Loucy (cell line): ENCODE measurements at regions not wholly inside any gene's neighbourhood (a gene's known extent, or its start where the extent isn't known, plus 50 kb on each side); places are given as distances from the start of the nearest gene placed in this dataset.
A peak's percentile ranks its signal among the peaks of the same experiment; 100 is the strongest.

ENCODE experiments used
- H2AFZ ChIP-seq: fragments of 200-600 bp; sonication (generic); 2 replicates; pipeline ENCODE4 v1.6.0; 2016; ENCODE audit warnings: antibody characterized with exemption, mild to moderate bottlenecking, low read length, moderate library complexity
- H3F3A ChIP-seq: fragments of 200-600 bp; 2 replicates; pipeline ENCODE4 v1.6.0; 2016; ENCODE audit warnings: antibody characterized with exemption, low read depth, mild to moderate bottlenecking
- H3K27me3 ChIP-seq: fragments of 200-600 bp; sonication (generic); 2 replicates; pipeline ENCODE4 v1.6.1; 2014; ENCODE audit warnings: low read length, mild to moderate bottlenecking; ENCODE audit not compliant: insufficient read depth, poor library complexity, severe bottlenecking
- H3K36me3 ChIP-seq: fragments of 200-600 bp; sonication (generic); 2 replicates; pipeline ENCODE4 v1.6.1; 2016; ENCODE audit warnings: low read length; ENCODE audit not compliant: insufficient read depth
- H3K4me1 ChIP-seq: fragments of 200-600 bp; sonication (generic); 2 replicates; pipeline ENCODE4 v1.5.1; 2014; ENCODE audit warnings: low read length, mild to moderate bottlenecking; ENCODE audit not compliant: insufficient read depth, poor library complexity, severe bottlenecking
- H3K4me2 ChIP-seq: fragments of 200-600 bp; sonication (generic); 2 replicates; pipeline ENCODE4 v1.6.0; 2014; ENCODE audit warnings: antibody characterized with exemption, low read length, low read depth, mild to moderate bottlenecking; ENCODE audit not compliant: poor library complexity, severe bottlenecking
- H3K4me3 ChIP-seq: fragments of 200-600 bp; sonication (generic); 2 replicates; pipeline ENCODE4 v1.5.1; 2014; ENCODE audit warnings: low read length, mild to moderate bottlenecking, mixed read lengths; ENCODE audit not compliant: poor library complexity, severe bottlenecking
- H3K79me2 ChIP-seq: fragments of 200-600 bp; sonication (generic); 2 replicates; pipeline ENCODE4 v1.6.1; 2014; ENCODE audit warnings: low read length; ENCODE audit not compliant: insufficient read depth
- H3K9ac ChIP-seq: fragments of 200-600 bp; sonication (generic); 2 replicates; pipeline ENCODE4 v1.6.0; 2014; ENCODE audit warnings: mild to moderate bottlenecking, low read depth, low read length, moderate library complexity; ENCODE audit not compliant: poor library complexity, severe bottlenecking
- H3K9me2 ChIP-seq: fragments of 200-600 bp; sonication (generic); replicated peaks from 2 replicates; pipeline ENCODE4 v1.6.1; 2016; ENCODE audit warnings: low read depth, low read length, mixed read lengths
- H3K9me3 ChIP-seq: fragments of 200-600 bp; sonication (generic); 2 replicates; pipeline ENCODE4 v1.6.1; 2014; ENCODE audit warnings: mild to moderate bottlenecking, antibody characterized with exemption, low read length, low read depth; ENCODE audit not compliant: insufficient read depth
- H4K20me1 ChIP-seq: fragments of 200-600 bp; sonication (generic); 2 replicates; pipeline ENCODE4 v1.6.0; 2014; ENCODE audit warnings: antibody characterized with exemption, low read length, mild to moderate bottlenecking; ENCODE audit not compliant: insufficient read depth, poor library complexity, severe bottlenecking
- EZH2phosphoT487 ChIP-seq: fragments of 200-600 bp; IDR thresholded peaks from 2 replicates; pipeline ENCODE4 v1.6.1; 2018; ENCODE audit warnings: antibody characterized with exemption, mild to moderate bottlenecking, moderate library complexity, borderline replicate concordance
- TF ChIP-seq, protein P1 (sequence below): fragments of 200-600 bp; sonication (generic); conservative IDR thresholded peaks from 2 replicates; pipeline ENCODE4 v1.5.1; 2014; ENCODE audit warnings: mild to moderate bottlenecking, antibody characterized with exemption, low read length

DNA sequence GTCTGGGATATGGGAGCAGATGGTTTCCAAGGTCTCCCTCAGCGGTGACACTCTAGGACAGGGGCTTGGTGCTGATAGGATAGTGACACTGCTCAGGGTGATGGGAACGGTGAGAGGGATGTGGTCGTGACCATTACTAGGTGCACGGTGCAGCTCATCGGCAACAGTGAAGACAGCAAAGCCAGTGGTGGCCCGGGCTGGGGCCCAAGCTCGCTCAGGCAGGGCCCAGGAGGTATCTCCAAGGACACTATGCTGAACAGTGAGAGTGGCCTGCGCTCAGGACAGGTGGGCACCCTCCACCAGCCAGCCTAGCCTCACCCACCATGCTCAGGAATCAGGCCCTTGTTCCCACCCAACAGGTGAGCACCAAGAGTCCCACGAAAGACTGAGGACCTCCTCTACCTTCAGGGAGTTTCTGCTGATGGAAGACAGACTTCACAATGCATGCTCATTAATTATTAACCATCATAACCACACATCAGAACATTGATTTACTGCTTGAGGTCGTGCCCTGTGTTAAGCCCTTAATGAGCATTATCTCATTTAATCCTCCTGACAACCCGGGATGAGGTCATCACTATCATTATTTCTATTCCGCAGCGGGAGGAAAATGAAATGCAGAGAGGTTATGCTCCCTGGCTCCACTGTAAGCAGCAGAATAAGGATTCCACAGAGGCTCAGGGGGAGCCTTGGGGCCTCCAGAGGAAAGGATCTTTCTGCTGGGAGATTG is 269.4 kb downstream of the UACA start:
- H3K27me3 ChIP-seq, result no peaks in the 10 kb centered on the region

DNA sequence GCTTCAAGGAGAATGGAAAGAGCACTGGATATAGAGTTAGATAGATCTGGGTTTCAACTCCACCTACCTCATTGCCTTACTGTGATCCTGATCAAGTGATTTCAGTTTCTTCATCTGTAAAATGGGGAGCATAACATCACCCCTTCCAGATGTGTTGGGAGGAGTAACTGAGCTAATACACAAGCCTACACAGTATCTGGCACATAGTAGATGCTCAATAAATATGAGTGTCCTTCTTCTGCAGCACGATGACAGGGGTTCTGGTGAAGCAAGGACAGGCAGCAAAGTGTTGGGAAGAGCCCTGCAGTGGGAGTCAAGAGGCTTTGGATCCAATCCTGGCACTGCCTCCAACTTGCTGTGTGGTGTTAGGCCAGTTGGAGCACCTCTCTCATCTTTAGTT is 270.0 kb downstream of the UACA start:
- H2AFZ ChIP-seq, result no peak overlapping the region
- TF ChIP-seq, protein P1, sequence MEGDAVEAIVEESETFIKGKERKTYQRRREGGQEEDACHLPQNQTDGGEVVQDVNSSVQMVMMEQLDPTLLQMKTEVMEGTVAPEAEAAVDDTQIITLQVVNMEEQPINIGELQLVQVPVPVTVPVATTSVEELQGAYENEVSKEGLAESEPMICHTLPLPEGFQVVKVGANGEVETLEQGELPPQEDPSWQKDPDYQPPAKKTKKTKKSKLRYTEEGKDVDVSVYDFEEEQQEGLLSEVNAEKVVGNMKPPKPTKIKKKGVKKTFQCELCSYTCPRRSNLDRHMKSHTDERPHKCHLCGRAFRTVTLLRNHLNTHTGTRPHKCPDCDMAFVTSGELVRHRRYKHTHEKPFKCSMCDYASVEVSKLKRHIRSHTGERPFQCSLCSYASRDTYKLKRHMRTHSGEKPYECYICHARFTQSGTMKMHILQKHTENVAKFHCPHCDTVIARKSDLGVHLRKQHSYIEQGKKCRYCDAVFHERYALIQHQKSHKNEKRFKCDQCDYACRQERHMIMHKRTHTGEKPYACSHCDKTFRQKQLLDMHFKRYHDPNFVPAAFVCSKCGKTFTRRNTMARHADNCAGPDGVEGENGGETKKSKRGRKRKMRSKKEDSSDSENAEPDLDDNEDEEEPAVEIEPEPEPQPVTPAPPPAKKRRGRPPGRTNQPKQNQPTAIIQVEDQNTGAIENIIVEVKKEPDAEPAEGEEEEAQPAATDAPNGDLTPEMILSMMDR, result no peak
- no peak for TF ChIP-seq EZH2phosphoT487
- H3K9me2 ChIP-seq, result no peaks in the 10 kb centered on the region
- no peaks in the 10 kb centered on the region for H3K36me3 ChIP-seq
- no peaks in the 10 kb centered on the region for H3K27me3 ChIP-seq
- no peaks in the 10 kb centered on the region for H3K9me3 ChIP-seq
- no peaks in the 10 kb centered on the region for H4K20me1 ChIP-seq
- H3F3A ChIP-seq, result peaks cover 6% of the 10 kb centered on the region
- peak overlapping the region; percentile 70 for H3K4me2 ChIP-seq
- no peaks in the 10 kb centered on the region for H3K79me2 ChIP-seq
- peaks cover 92% of the 10 kb centered on the region for H3K4me1 ChIP-seq
- H3K4me3 ChIP-seq, result peak overlapping the region; percentile 38
- peak overlapping the region; percentile 47 for H3K9ac ChIP-seq

More for the DNA sequence above, 269.4 kb downstream of the UACA start:
- Histone ChIP-seq H3K79me2 (no peaks in the 10 kb centered on the region), H4K20me1 (no peaks in the 10 kb centered on the region), H3K4me2 (peak overlapping the region; percentile 70), H3K4me3 (no peak overlapping the region), H3K9ac (peak overlapping the region; percentile 48), H3K9me2 (no peaks in the 10 kb centered on the region), H2AFZ (no peak overlapping the region), H3K9me3 (no peaks in the 10 kb centered on the region), H3K4me1 (peaks cover 94% of the 10 kb centered on the region), H3K36me3 (no peaks in the 10 kb centered on the region), H3F3A (peaks cover 6% of the 10 kb centered on the region)
- TF ChIP-seq EZH2phosphoT487, result no peak
- TF ChIP-seq, protein P1, result no peak

DNA sequence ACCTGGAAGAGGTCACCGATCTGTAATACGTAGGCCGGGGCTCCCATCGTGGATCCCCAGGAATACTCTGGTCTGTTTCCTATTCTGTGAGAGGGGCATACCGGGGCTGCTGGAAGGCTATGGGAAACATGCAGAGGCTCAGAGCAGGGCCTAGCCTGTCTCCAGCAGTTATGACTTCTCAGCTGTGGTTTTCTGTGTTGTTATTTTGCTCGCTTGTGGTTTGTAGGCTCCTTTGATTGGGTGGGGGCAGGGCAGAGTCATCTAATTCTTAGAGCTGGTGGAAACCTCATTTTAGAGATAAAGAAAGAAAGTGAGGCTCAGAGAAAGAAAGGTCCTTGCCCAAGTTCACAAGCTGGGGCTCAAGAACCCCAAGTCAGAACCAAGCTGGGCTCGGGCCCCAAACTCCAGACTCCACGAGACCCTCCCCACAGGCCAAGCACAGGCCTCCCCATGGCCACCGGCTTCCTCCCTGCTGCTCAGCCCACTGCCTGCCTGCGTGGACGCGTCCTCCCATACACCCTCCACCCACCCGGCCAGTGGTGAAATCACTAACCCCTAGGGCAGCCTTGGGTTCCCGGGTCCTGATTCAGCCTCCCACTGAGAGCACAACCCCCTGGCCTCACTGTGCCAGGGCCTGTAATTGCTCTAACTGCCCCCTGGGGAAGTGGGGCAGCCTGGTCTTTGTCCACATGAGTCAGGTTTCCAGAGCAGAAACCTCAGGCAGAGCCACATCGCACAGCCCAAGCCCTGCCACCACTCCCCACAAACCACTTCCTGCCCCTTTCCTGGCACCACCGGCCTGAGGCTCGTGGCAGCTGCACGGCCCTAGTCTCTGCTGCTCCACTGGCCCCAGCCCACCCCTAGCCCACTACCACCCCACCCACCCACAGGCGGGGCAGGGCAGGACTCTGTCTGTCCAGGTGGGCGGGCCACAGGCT is 270.8 kb downstream of the UACA start:
- peak overlapping the region; percentile 76 for H3K9ac ChIP-seq
- H3K4me1 ChIP-seq, result peaks cover 92% of the 10 kb centered on the region
- H3K4me2 ChIP-seq, result peak overlapping the region; percentile 94
- peaks cover 6% of the 10 kb centered on the region for H3F3A ChIP-seq
- peak overlapping the region; percentile 72 for H3K4me3 ChIP-seq
- TF ChIP-seq, protein P1, result no peak
- peak; percentile 56 for TF ChIP-seq EZH2phosphoT487
- H4K20me1 ChIP-seq, result no peaks in the 10 kb centered on the region
- H3K27me3 ChIP-seq, result no peaks in the 10 kb centered on the region
- H3K9me2 ChIP-seq, result no peaks in the 10 kb centered on the region
- H2AFZ ChIP-seq, result no peak overlapping the region
- H3K79me2 ChIP-seq, result no peaks in the 10 kb centered on the region
- no peaks in the 10 kb centered on the region for H3K9me3 ChIP-seq
- no peaks in the 10 kb centered on the region for H3K36me3 ChIP-seq
